Lung (tissue), 11 donors: ENCODE measurements at regions not wholly inside any gene's neighbourhood (a gene's known extent, or its start where the extent isn't known, plus 50 kb on each side); places are given as distances from the start of the nearest gene placed in this dataset.

Experiments
- ATAC-seq: fragments of 200-7000 bp; cut with Tn5 transposase; one replicate; pipeline ENCODE4 v1.9.1; 2020; ENCODE audit warnings: moderate number of reproducible peaks; ENCODE audit not compliant: insufficient read depth, low FRiP score
- DNase-seq, 3 donors: peaks; one replicate each; pipeline ENCODE4 v3.0.0-alpha.2; 2013 to 2017
- H3K27ac ChIP-seq, 2 donors: one replicate each; pipeline ENCODE4 v1.5.1; 2013; ENCODE audit warnings: mild to moderate bottlenecking in 2 of 2, moderate library complexity in 2 of 2, control low read depth in 1 of 2, inconsistent platforms in 1 of 2, low read depth in 1 of 2, low read length in 1 of 2
- H3K27me3 ChIP-seq, 3 donors: one replicate each; pipeline ENCODE4 v1.5.1; 2013; ENCODE audit warnings: low read length in 2 of 3; ENCODE audit not compliant: control insufficient read depth in 3 of 3, insufficient read depth in 3 of 3
- H3K36me3 ChIP-seq, 4 donors: one replicate each; pipeline ENCODE4 v1.5.1; 2013; ENCODE audit warnings: low read length in 4 of 4, mild to moderate bottlenecking in 1 of 4, moderate library complexity in 1 of 4; ENCODE audit not compliant: control insufficient read depth in 4 of 4, insufficient read depth in 4 of 4
- H3K4me1 ChIP-seq, 5 donors: one replicate each; pipeline ENCODE4 v1.5.1; 2013; ENCODE audit warnings: low read length in 5 of 5, mild to moderate bottlenecking in 2 of 5, moderate library complexity in 1 of 5; ENCODE audit not compliant: control insufficient read depth in 5 of 5, insufficient read depth in 5 of 5
- H3K4me3 ChIP-seq: one replicate; pipeline ENCODE4 v1.5.1; 2013; ENCODE audit warnings: mild to moderate bottlenecking, control low read depth, moderate library complexity
- H3K9ac ChIP-seq, 2 donors: one replicate each; pipeline ENCODE4 v1.5.1; 2013; ENCODE audit warnings: low read length in 2 of 2, control low read depth in 1 of 2; ENCODE audit not compliant: insufficient read depth in 1 of 2
- H3K9me3 ChIP-seq, 4 donors: one replicate each; pipeline ENCODE4 v1.5.1; 2013; ENCODE audit warnings: low read length in 3 of 4, mild to moderate bottlenecking in 1 of 4, moderate library complexity in 1 of 4; ENCODE audit not compliant: control insufficient read depth in 4 of 4, insufficient read depth in 3 of 4
- WGBS, 2 donors: extraction: QIAGEN DNeasy Blood & Tissue Kit; methylation state at CpG; one replicate each; pipeline ENCODE4 v1.1.7; 2013; 5-methylcytosine and 5-hydroxymethylcytosine counted together
- TF ChIP-seq, protein P1 (sequence below): IDR thresholded peaks from 2 replicates; pipeline ENCODE4 v1.5.1; 2012; ENCODE audit warnings: mild to moderate bottlenecking; ENCODE audit errors: control extremely low read depth, extremely low read depth
- donor health status: control.
- donor health status: control.
- donor health status: Bipolar disorder and iron deficiency.
- donor health status: healthy.
- donor health status: DM: yes; HTN: yes; CAD: no.

DNA sequence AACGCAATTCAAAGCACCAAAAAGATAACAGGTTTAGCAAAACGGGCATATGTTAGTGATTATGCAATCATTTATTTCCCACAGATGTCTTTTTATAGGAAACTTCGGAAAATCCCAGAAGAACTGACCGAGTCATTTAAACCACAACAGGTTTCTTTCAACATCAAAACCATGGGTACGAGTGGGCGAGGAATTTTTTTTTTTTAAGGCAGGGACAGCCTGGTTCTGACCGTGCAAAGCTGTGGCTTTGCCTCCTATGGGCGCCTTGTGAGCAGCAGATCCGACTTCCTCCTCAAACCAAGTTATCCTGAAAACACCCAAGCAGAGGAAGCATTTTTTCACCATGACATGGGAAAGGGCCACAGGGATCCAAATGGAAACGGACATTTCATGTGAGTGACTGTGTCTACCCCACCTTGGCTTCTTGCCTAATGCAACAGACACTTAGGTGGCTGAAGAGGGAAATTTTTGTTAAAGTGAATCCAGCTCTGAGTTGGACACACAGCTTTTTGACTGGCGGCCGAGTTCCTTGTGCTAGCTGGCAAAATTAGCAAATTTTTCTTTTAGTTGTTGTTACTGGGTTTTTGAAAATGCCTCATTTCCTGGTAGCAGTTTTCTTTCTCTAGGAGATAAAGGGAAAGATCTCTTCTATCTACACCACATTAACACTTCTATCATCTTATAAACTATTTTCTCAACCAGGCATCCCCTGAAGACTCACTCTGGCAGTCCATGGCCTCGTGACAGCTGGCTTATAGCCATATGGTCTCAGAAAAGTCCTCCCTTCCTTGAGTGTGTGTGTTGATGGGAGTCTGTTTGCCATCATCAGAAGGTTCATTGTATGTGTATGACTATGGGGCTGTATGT lies 487.4 kb upstream of the ZEB2 start:
- DNase-seq, result peak; percentile 92 to 97 (median 97)
- Histone ChIP-seq H3K9me3 (no peaks in the 10 kb centered on the region), H3K36me3 (no peaks in the 10 kb centered on the region), H3K4me3 (no peak overlapping the region), H3K4me1 (peaks cover 0 to 20% (median 10%) of the 10 kb centered on the region in 5 donors), H3K9ac (no peak overlapping the region), H3K27me3 (no peaks in the 10 kb centered on the region), H3K27ac (peak overlapping the region; percentile 36 to 60)
- ATAC-seq, result peak; percentile 46
- TF ChIP-seq, protein P1, sequence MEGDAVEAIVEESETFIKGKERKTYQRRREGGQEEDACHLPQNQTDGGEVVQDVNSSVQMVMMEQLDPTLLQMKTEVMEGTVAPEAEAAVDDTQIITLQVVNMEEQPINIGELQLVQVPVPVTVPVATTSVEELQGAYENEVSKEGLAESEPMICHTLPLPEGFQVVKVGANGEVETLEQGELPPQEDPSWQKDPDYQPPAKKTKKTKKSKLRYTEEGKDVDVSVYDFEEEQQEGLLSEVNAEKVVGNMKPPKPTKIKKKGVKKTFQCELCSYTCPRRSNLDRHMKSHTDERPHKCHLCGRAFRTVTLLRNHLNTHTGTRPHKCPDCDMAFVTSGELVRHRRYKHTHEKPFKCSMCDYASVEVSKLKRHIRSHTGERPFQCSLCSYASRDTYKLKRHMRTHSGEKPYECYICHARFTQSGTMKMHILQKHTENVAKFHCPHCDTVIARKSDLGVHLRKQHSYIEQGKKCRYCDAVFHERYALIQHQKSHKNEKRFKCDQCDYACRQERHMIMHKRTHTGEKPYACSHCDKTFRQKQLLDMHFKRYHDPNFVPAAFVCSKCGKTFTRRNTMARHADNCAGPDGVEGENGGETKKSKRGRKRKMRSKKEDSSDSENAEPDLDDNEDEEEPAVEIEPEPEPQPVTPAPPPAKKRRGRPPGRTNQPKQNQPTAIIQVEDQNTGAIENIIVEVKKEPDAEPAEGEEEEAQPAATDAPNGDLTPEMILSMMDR, result no peak
- WGBS, 2 donors, result 49 to 68% methylated on average over 13 of the region's 13 CpGs

DNA sequence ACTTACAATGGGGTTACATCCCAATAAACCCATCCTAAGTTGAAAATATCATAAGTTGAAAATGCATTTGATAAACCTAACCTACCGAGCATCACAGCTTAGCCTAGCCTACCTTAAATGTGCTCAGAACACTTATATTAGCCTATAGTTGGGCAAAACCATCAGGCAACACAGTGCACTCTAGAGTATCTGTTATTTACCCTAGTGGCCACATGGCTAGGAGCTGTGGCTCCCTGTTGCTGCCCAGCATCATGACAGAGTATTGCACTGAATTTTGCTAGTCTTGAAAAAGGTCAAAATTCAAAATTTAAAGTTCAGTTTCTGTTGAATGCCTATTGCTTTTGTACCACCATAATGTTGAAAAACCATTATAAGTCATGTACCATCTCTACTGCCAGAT lies 482.7 kb upstream of the ZEB2 start:
- Histone ChIP-seq H3K4me3 (no peak overlapping the region), H3K9me3 (no peaks in the 10 kb centered on the region), H3K36me3 (no peaks in the 10 kb centered on the region), H3K27me3 (no peaks in the 10 kb centered on the region), H3K9ac (no peak overlapping the region), H3K4me1 (peaks cover 0 to 13% (median 4%) of the 10 kb centered on the region in 5 donors), H3K27ac (no peak overlapping the region)
- TF ChIP-seq, protein P1, result no peak
- no peak for ATAC-seq
- 100% methylated on average over 1 of the region's 1 CpG for WGBS, 2 donors
- no peak for DNase-seq

GRCh38 chr2:145000376-145000775 lies 480.5 kb upstream of the ZEB2 start:
- no peaks in the 10 kb centered on the region for H3K36me3 ChIP-seq
- TF ChIP-seq, protein P1, result no peak
- peak in 2 of 3 donors; percentile 13 to 37 for DNase-seq
- no peak overlapping the region for H3K4me3 ChIP-seq
- peaks cover 0 to 3% (median 0%) of the 10 kb centered on the region in 5 donors for H3K4me1 ChIP-seq
- H3K27me3 ChIP-seq, result no peaks in the 10 kb centered on the region
- H3K9ac ChIP-seq, result no peak overlapping the region
- H3K9me3 ChIP-seq, result no peaks in the 10 kb centered on the region
- H3K27ac ChIP-seq, result peak overlapping the region in 1 of 2 donors; percentile 21
- ATAC-seq, result no peak
